ENCODE measurements at regions not wholly inside any gene's neighbourhood (a gene's known extent, or its start where the extent isn't known, plus 50 kb on each side); places are given as distances from the start of the nearest gene placed in this dataset.
"Not testable (repeated sequence)": the region's sequence is repeated elsewhere in the genome, so short reads cannot be mapped to it uniquely, and the experiment has no call there.

DNA sequence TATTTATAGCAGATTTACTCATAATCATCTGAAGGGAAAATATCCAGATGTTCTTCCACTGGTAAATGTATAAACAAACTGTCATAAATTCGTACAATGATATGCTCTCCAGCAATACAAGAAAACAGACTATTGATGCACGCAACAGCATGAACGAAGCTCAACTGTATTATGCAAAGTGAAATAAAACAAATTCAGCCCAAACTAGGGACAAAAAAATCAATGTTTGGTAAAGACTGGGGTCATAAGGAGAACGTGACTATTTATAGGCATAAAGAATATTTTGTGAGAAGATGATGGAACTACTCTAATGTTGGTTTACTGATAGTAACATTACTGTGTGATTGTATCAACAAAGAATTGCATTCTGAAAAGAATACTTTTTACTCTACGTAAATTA, 1276.7 kb upstream of the DDX18 start:
- no peak overlapping the region for H2BK12ac ChIP-seq (ENCODE audit: low read length)
- H3K4me3 ChIP-seq (ENCODE audit: low read depth, low read length) = no peak overlapping the region
- H3K36me3 ChIP-seq (ENCODE audit: control insufficient read depth in 1 of 2, insufficient read depth in 2 of 2, low read length in 2 of 2) = no peaks in the 10 kb centered on the region
- H3K79me1 ChIP-seq (ENCODE audit: low read length) = no peaks in the 10 kb centered on the region
- no peak overlapping the region for H2BK120ac ChIP-seq (ENCODE audit: insufficient read depth, low read length, poor library complexity)
- H3K4ac ChIP-seq (ENCODE audit: low read depth, low read length) = no peak overlapping the region
- H2BK5ac ChIP-seq (ENCODE audit: low read depth, low read length, poor library complexity) = no peak overlapping the region
- H3K79me2 ChIP-seq (ENCODE audit: control insufficient read depth, insufficient read depth, low read length, poor library complexity) = no peaks in the 10 kb centered on the region
- H2AFZ ChIP-seq (ENCODE audit: insufficient read depth, low read length, poor library complexity) = no peak overlapping the region
- H2AK5ac ChIP-seq (ENCODE audit: low read length) = no peak overlapping the region
- H4K12ac ChIP-seq (ENCODE audit: low read depth, low read length) = no peak overlapping the region
- H3K18ac ChIP-seq (ENCODE audit: low read length) = no peak overlapping the region
- no peak overlapping the region for H3K27ac ChIP-seq (ENCODE audit: low read depth, low read length)
- H4K8ac ChIP-seq (ENCODE audit: low read depth, low read length) = no peak overlapping the region
- DNase-seq = no peak
- no CpG with 5 or more reads among the region's 5 CpGs for WGBS (ENCODE audit: extremely low coverage, insufficient coverage, insufficient read length)
- H3K4me2 ChIP-seq (ENCODE audit: low read length) = no peak overlapping the region
- H3K9me3 ChIP-seq (ENCODE audit: insufficient read depth, low read depth, low read length) = peaks cover 3% of the 10 kb centered on the region
- no peaks in the 10 kb centered on the region for H3K27me3 ChIP-seq (ENCODE audit: insufficient read depth, low read length)
- H3K4me1 ChIP-seq (ENCODE audit: control insufficient read depth in 1 of 2, insufficient read depth in 2 of 2, low read length in 2 of 2) = no peaks in the 10 kb centered on the region
- no peak overlapping the region for H3K23ac ChIP-seq (ENCODE audit: low read length)
- no peak overlapping the region for H4K91ac ChIP-seq (ENCODE audit: low read depth, low read length)
- H3K9ac ChIP-seq (ENCODE audit: low read length) = no peak overlapping the region
- no peak overlapping the region for H3K14ac ChIP-seq (ENCODE audit: low read length)

DNA sequence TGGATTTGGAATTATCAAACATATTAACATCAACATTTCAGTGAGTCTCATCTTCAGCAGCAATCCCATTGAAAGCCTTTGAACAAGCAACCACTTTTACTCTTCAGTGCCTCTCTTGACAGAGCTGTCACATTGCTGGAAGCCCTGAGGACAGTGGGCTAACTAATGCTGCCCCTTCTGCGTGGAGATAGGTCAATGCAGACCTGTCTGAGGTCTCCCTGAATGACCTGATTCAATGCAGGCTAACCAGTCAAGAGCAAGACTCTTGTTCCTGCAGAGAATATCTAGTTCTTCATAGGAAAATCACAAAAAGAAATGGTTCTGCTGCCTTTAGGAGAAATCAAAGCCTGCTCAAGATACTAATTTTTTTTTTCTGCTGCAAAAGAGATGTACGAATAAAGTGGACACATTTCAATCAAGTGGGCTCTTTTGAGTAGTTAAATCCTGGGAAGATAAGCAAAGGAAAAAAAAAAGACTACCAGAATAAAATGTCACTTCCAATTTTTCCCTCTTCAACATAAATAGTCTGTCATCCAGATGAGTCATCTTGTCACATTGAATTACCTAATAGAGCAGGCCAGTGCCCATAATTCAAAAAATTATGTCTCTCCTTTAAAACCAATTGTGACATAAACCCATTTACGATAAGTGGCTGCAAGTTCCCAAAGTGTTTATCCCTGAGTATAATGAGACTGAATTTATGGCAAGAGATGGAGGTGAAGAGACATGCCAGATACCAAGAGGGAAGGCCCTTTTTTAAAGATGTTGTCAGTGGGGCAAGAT, 1269.0 kb upstream of the DDX18 start:
- Histone ChIP-seq H4K12ac (ENCODE audit: low read depth, low read length) (no peak overlapping the region), H2AFZ (ENCODE audit: insufficient read depth, low read length, poor library complexity) (no peak overlapping the region), H3K4ac (ENCODE audit: low read depth, low read length) (no peak overlapping the region), H3K4me3 (ENCODE audit: low read depth, low read length) (no peak overlapping the region), H3K23ac (ENCODE audit: low read length) (no peak overlapping the region), H3K4me1 (ENCODE audit: control insufficient read depth in 1 of 2, insufficient read depth in 2 of 2, low read length in 2 of 2) (no peaks in the 10 kb centered on the region), H2AK5ac (ENCODE audit: low read length) (no peak overlapping the region), H4K8ac (ENCODE audit: low read depth, low read length) (no peak overlapping the region), H4K91ac (ENCODE audit: low read depth, low read length) (no peak overlapping the region), H3K9me3 (ENCODE audit: insufficient read depth, low read depth, low read length) (peaks cover 3% of the 10 kb centered on the region), H2BK120ac (ENCODE audit: insufficient read depth, low read length, poor library complexity) (no peak overlapping the region), H2BK12ac (ENCODE audit: low read length) (no peak overlapping the region), H3K79me1 (ENCODE audit: low read length) (no peaks in the 10 kb centered on the region), H3K79me2 (ENCODE audit: control insufficient read depth, insufficient read depth, low read length, poor library complexity) (no peaks in the 10 kb centered on the region), H3K18ac (ENCODE audit: low read length) (no peak overlapping the region), H3K4me2 (ENCODE audit: low read length) (no peak overlapping the region), H2BK5ac (ENCODE audit: low read depth, low read length, poor library complexity) (no peak overlapping the region), H3K14ac (ENCODE audit: low read length) (no peak overlapping the region), H3K27me3 (ENCODE audit: insufficient read depth, low read length) (no peaks in the 10 kb centered on the region), H3K9ac (ENCODE audit: low read length) (no peak overlapping the region), H3K36me3 (ENCODE audit: control insufficient read depth in 1 of 2, insufficient read depth in 2 of 2, low read length in 2 of 2) (no peaks in the 10 kb centered on the region), H3K27ac (ENCODE audit: low read depth, low read length) (no peak overlapping the region)
- no CpG with 5 or more reads among the region's 3 CpGs for WGBS (ENCODE audit: extremely low coverage, insufficient coverage, insufficient read length)
- DNase-seq = no peak

DNA sequence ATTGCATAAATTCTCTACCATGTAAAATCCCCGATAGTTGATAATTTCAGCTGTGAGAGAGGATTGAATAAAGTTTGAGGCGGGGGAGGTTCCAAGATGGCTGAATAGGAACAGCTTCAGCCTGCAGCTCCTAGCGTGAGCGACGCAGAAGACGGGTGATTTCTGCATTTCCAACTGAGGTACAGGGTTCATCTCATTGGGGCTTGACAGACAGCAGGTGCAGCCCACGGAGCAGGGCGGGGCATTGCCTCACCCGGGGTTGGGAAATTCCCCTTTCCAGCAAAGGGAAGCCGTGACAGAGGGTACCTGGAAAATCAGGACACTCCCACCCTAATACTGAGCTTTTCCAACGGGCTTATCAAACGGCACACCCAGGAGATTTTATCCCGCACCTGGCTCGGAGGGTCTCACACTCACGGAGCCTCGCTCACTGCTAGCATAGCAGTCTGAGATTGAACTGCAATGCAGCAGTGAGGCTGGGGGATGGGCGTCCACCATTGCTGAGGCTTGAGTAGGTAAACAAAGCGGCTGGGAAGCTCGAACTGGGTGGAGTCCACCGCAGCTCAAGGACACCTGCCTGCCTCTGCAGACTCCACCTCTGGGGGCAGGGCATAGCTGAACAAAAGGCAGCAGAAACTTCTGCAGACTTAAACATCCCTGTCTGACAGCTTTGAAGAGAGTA, 1261.6 kb upstream of the DDX18 start:
- not testable (repeated sequence) for H3K4me2 ChIP-seq (ENCODE audit: low read length); H2BK120ac ChIP-seq (ENCODE audit: insufficient read depth, low read length, poor library complexity); H4K91ac ChIP-seq (ENCODE audit: low read depth, low read length); H3K4me1 ChIP-seq (ENCODE audit: control insufficient read depth in 1 of 2, insufficient read depth in 2 of 2, low read length in 2 of 2); H3K9me3 ChIP-seq (ENCODE audit: insufficient read depth, low read depth, low read length); H4K8ac ChIP-seq (ENCODE audit: low read depth, low read length); H3K27ac ChIP-seq (ENCODE audit: low read depth, low read length); DNase-seq; H2AK5ac ChIP-seq (ENCODE audit: low read length); H3K79me1 ChIP-seq (ENCODE audit: low read length); H2BK12ac ChIP-seq (ENCODE audit: low read length); H3K36me3 ChIP-seq (ENCODE audit: control insufficient read depth in 1 of 2, insufficient read depth in 2 of 2, low read length in 2 of 2); H2BK5ac ChIP-seq (ENCODE audit: low read depth, low read length, poor library complexity); H3K23ac ChIP-seq (ENCODE audit: low read length); H3K79me2 ChIP-seq (ENCODE audit: control insufficient read depth, insufficient read depth, low read length, poor library complexity); H3K27me3 ChIP-seq (ENCODE audit: insufficient read depth, low read length); H3K14ac ChIP-seq (ENCODE audit: low read length); H3K4me3 ChIP-seq (ENCODE audit: low read depth, low read length); H3K9ac ChIP-seq (ENCODE audit: low read length); H4K12ac ChIP-seq (ENCODE audit: low read depth, low read length); H3K18ac ChIP-seq (ENCODE audit: low read length); H2AFZ ChIP-seq (ENCODE audit: insufficient read depth, low read length, poor library complexity); H3K4ac ChIP-seq (ENCODE audit: low read depth, low read length)
- no CpG with 5 or more reads among the region's 20 CpGs for WGBS (ENCODE audit: extremely low coverage, insufficient coverage, insufficient read length)

DNA sequence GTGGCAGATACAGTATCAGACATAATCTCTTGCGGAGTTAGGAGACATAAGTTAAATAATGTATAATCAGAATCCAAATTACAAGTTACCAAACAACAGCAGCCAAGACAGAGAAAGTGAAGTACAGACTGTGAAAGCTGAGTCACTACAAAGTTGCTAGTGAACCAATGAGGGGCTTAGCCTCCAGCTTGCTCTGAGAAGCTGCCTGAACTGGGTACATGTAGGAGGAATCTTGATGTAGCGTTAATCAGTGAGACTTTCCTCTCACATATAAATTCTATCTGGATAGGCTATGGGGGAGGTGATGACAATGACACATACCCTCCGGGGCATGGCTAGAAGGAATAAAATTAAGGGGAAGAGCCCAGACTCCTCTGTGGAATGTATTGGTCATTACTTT, 1234.3 kb upstream of the DDX18 start:
- no peaks in the 10 kb centered on the region for H3K9me3 ChIP-seq (ENCODE audit: insufficient read depth, low read depth, low read length)
- H4K8ac ChIP-seq (ENCODE audit: low read depth, low read length) = no peak overlapping the region
- no peaks in the 10 kb centered on the region for H3K4me1 ChIP-seq (ENCODE audit: control insufficient read depth in 1 of 2, insufficient read depth in 2 of 2, low read length in 2 of 2)
- no peak overlapping the region for H3K27ac ChIP-seq (ENCODE audit: low read depth, low read length)
- H4K91ac ChIP-seq (ENCODE audit: low read depth, low read length) = no peak overlapping the region
- H3K18ac ChIP-seq (ENCODE audit: low read length) = no peak overlapping the region
- DNase-seq = no peak
- WGBS (ENCODE audit: extremely low coverage, insufficient coverage, insufficient read length) = no CpG with 5 or more reads among the region's 3 CpGs
- H4K12ac ChIP-seq (ENCODE audit: low read depth, low read length) = no peak overlapping the region
- no peaks in the 10 kb centered on the region for H3K79me2 ChIP-seq (ENCODE audit: control insufficient read depth, insufficient read depth, low read length, poor library complexity)
- no peaks in the 10 kb centered on the region for H3K27me3 ChIP-seq (ENCODE audit: insufficient read depth, low read length)
- H2BK5ac ChIP-seq (ENCODE audit: low read depth, low read length, poor library complexity) = no peak overlapping the region
- H3K79me1 ChIP-seq (ENCODE audit: low read length) = no peaks in the 10 kb centered on the region
- no peak overlapping the region for H3K4me2 ChIP-seq (ENCODE audit: low read length)
- no peaks in the 10 kb centered on the region for H3K36me3 ChIP-seq (ENCODE audit: control insufficient read depth in 1 of 2, insufficient read depth in 2 of 2, low read length in 2 of 2)
- no peak overlapping the region for H3K14ac ChIP-seq (ENCODE audit: low read length)
- H2BK12ac ChIP-seq (ENCODE audit: low read length) = no peak overlapping the region
- H3K9ac ChIP-seq (ENCODE audit: low read length) = no peak overlapping the region
- H2AFZ ChIP-seq (ENCODE audit: insufficient read depth, low read length, poor library complexity) = no peak overlapping the region
- no peak overlapping the region for H2BK120ac ChIP-seq (ENCODE audit: insufficient read depth, low read length, poor library complexity)
- no peak overlapping the region for H3K4ac ChIP-seq (ENCODE audit: low read depth, low read length)
- H3K23ac ChIP-seq (ENCODE audit: low read length) = no peak overlapping the region
- H2AK5ac ChIP-seq (ENCODE audit: low read length) = no peak overlapping the region
- H3K4me3 ChIP-seq (ENCODE audit: low read depth, low read length) = no peak overlapping the region

All from trophoblast cell (in vitro differentiated cells and primary cell).